NK-92 (cell line): ENCODE measurements at regions not wholly inside any gene's neighbourhood (a gene's known extent, or its start where the extent isn't known, plus 50 kb on each side); places are given as distances from the start of the nearest gene placed in this dataset.
"Not testable (repeated sequence)": the region's sequence is repeated elsewhere in the genome, so short reads cannot be mapped to it uniquely, and the experiment has no call there.

ENCODE experiments used
- DNase-seq: peaks from one replicate; lab custom pipeline; 2025; ENCODE audit not compliant: unreplicated experiment; lab: John Stamatoyannopoulos, UW

GRCh38 chr4:123624959-123625358 is 228.4 kb downstream of the SPRY1 start:
- DNase-seq: no peak

- DNase-seq: no peak
Observed at GRCh38 chr4:123628288-123628687, 231.7 kb downstream of the SPRY1 start.

- DNase-seq: no peak
Observed at GRCh38 chr4:123631786-123632692, 235.4 kb downstream of the SPRY1 start.

GRCh38 chr4:123632693-123633030 is 236.1 kb downstream of the SPRY1 start:
- DNase-seq: no peak

DNA sequence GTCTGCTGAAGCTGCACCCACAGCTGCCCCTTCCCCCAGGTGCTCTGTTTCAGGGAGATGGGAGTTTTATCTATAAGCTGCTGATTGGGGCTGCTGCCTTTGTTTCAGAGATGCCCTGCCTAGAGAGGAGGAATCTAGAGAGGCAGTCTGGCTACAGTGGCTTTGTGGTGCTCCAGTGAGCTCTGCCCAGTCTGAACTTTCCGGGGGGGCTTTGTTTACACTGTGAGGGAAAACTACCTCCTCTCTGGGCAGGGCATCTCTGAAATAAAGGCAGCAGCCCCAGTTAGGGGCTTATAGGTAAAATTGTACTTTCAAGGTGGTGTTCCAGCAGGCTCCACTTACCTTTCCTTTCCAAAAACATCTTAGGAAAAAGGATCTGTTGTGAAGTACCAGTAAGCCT is 242.2 kb downstream of the SPRY1 start:
- no peak for DNase-seq

DNA sequence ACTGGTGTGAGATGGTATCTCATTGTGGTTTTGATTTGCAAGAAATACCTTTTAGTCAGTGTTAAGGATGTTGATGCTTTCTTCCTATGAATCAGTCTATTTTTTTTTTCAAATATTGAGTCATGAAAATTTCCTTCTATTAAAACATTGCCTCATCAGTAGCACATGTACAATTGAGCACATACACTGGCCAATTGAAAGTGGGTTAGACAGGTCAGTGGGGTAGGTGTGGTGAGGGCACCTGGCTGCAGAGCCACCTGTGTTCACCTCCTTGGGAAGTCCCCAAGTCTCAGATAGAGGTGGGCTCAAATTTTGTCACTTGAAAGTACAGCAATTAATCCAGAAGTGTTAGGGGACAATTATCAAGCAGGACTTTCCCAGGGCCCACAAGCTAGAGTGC is 243.7 kb downstream of the SPRY1 start:
- no peak for DNase-seq

DNA sequence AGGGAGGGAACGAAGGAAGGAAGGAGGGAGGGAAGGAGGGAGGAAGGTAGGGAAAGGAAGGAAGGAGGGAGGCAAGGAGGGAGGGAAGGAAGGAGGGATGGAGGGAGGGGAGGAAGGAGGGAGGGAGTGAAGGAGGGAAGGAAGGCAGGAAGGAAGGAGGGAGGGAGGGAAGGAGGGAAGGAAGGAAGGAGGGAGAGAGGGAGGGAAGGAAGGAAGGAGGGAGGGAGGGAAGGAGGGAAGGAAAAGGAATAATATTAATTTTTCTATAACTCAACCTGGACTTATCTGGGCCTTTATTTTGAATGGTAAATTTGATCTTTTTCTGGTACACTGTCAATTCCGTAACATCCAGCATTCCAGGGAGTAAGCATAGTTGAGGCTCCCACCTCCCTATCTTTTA is 244.2 kb downstream of the SPRY1 start:
- DNase-seq: no peak

DNA sequence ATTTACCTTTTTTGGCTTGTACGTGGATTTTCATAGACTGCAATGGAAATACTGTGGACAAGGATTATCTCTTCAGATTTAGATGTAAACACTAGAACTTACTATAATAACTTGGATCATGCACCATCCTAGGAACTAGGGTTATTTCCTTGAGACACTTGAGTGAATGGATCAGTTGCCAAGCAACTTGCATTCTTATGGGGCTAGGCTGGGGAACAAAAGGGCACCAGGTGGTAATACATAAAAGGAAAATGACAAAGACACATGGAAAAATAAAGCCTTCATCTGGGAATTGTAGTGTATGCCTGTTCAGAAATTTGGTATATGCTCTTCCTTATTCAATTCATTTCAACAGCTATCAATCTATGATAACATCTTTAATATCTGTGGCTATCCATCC is 247.1 kb downstream of the SPRY1 start:
- DNase-seq: no peak

DNA sequence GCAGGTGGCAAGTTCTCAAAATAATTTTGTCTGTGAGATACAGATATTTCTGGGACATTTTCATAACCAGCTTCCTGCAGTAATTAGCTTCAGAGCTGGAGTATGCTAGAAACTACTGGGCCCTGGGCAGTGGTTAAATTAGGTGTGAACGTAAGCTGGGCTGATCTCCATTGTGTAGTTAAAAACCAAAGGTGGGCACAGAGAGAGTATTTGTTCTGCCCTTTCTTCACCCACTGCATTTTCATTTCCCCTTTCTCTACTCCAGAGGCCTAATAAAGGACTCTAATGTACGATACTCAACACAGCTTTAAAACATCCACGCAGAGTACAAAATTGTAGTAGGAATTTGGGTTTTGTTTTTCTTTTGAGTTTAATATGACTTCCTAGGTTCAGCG is 252.7 kb downstream of the SPRY1 start:
- DNase-seq: no peak

GRCh38 chr4:123649645-123650391 is 253.2 kb downstream of the SPRY1 start:
- no peak for DNase-seq

DNA sequence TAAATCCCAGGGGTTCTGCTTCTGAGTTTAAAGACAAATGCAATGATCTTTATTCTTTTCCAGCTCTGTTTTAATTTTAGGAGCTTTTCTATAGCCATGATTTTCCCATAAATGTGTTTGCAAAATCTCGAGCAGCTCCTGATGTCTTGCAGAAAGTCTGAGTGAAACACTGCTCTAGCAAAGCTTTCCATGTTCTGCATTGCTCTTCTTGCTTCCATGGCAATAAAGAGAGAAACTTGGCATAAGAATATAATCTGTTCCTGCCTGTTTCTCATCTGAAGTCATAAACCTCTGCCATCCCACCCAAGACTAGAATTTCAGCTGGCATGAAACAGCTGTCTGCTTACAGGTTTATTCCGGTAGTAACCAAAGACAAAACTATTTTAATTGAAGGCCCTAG is 254.5 kb downstream of the SPRY1 start:
- no peak for DNase-seq

GRCh38 chr4:123651536-123652180 is 255.1 kb downstream of the SPRY1 start:
- no peak for DNase-seq

- DNase-seq: no peak
Observed at GRCh38 chr4:123652476-123652875, 255.9 kb downstream of the SPRY1 start.

GRCh38 chr4:123653236-123653635 is 256.6 kb downstream of the SPRY1 start:
- DNase-seq: no peak

- DNase-seq: not testable (repeated sequence)
Observed at GRCh38 chr4:123656746-123657294, 260.2 kb downstream of the SPRY1 start.

GRCh38 chr4:123657606-123658005 is 261.0 kb downstream of the SPRY1 start:
- not testable (repeated sequence) for DNase-seq

DNA sequence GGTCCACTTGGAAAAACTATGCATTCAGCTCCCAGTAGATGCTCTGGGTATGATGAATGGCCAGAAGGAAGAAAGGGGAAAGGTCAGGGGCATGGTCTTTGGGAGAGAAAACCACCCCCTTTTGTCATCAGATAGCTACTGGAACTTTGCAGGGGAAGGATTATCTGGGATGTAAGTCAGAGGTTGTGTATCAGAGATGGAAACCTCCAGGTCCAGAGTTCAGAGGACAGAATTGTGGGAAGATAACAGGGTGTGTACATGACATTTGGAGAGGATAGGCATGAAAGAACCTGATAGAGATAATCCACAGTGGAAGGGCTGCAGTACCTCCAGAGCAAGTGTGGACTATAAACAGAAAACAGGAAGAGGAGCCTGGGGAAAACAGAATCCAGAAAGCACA is 262.7 kb downstream of the SPRY1 start:
- no peak for DNase-seq

DNA sequence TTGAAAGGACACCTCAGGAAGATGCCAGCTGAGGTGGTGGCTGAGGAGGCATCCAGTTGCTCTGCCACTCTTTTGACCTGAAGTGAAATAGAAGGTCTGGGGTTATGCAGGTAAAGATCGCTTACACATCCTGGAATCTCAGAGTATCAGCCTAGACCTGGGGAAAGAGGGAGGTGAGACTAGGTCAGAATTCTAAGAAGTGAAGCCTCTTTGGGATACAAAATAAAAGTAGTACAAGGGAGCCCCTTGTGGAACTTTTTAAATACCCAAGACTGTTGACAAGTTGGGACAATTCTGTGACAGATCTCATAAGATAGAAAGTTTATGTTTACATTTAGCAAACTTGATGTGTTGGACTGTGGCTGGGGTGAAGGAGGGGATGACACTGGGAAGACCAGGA is 263.1 kb downstream of the SPRY1 start:
- DNase-seq: no peak

GRCh38 chr4:123661080-123661737 is 264.6 kb downstream of the SPRY1 start:
- no peak for DNase-seq

DNA sequence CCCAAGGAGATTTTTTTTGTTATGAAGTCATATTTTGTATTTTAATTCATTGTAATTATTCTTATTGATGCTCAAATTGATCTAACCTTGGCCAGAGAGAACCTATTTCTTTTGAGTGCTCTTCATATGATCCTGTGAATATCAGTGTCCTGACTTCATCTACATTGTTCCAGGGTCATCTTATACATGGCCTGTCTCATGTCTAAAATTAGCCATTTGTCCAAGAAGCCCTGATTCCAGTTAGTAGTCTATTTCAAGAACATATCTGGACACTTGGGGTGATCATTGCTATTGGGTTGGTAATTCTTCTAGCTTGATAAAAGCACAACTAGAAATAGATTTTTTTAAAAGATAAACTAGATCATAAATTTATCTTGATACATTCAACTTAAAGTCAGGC is 266.2 kb downstream of the SPRY1 start:
- no peak for DNase-seq

DNA sequence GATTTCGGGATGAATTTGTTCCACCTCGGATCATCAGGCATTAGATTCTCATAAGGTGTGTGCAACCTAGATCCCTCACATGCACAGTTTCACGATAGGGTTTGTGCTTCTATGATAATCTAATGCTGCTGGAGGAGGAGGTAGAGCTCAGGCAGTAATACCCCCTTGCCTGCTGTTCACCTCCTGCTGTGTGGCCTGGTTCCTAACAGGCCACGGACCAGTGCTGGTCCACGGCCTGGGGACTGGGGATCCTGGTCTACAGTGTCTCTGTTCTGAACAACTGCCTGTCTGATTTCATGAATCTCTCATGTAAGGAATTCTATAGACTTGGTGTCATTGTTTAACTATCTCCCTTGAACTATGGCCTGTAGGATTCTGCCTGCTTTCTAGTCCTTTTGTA is 269.9 kb downstream of the SPRY1 start:
- DNase-seq: no peak
